H1 (cell line): ENCODE measurements at regions not wholly inside any gene's neighbourhood (a gene's known extent, or its start where the extent isn't known, plus 50 kb on each side); places are given as distances from the start of the nearest gene placed in this dataset.

Experiments used
- CTBP2 ChIP-seq: IDR thresholded peaks from 2 replicates; pipeline ENCODE4 v1.7.0; 2011; ENCODE audit warnings: borderline replicate concordance, mild to moderate bottlenecking, moderate library complexity, mixed read lengths, low read length; ENCODE audit not compliant: insufficient read depth, insufficient read length
- GTF2F1 ChIP-seq: IDR thresholded peaks from 2 replicates; pipeline ENCODE4 v1.6.1; 2012; ENCODE audit warnings: low read depth, low read length, improper control_type of control experiment, borderline replicate concordance
- JUN ChIP-seq: IDR thresholded peaks from 2 replicates; pipeline ENCODE4 v1.6.1; 2011; ENCODE audit warnings: low read depth, mild to moderate bottlenecking, improper control_type of control experiment, low read length
- KDM1A ChIP-seq: fragments of 200-600, 300-600 bp; sonication (generic); IDR thresholded peaks from 2 replicates; pipeline ENCODE4 v1.7.1; 2016; ENCODE audit warnings: mild to moderate bottlenecking, low read length, borderline replicate concordance
- KDM5A ChIP-seq: fragments of 200-600 bp; IDR thresholded peaks from 2 replicates; pipeline ENCODE4 v1.7.1; 2012; ENCODE audit warnings: mild to moderate bottlenecking, low read length, inconsistent platforms, mixed read lengths

- no peak for TF ChIP-seq CTBP2
- no peak for TF ChIP-seq JUN
- TF ChIP-seq GTF2F1, result no peak
- TF ChIP-seq KDM1A, result no peak
- no peak for TF ChIP-seq KDM5A
Observed at GRCh38 chr1:64363616-64364015, 106.3 kb upstream of the CACHD1 start (continued).
